Muscle of leg (tissue), 3 donors: ENCODE measurements at regions not wholly inside any gene's neighbourhood (a gene's known extent, or its start where the extent isn't known, plus 50 kb on each side); places are given as distances from the start of the nearest gene placed in this dataset.
"Not testable (repeated sequence)": the region's sequence is repeated elsewhere in the genome, so short reads cannot be mapped to it uniquely, and the experiment has no call there.

ENCODE experiments used
- DNase-seq: peaks from one replicate; pipeline ENCODE4 v3.0.0; 2013
- H3K27ac ChIP-seq: one replicate; pipeline ENCODE4 v1.5.1; 2013; ENCODE audit warnings: mild to moderate bottlenecking, low read length, control low read depth
- H3K27me3 ChIP-seq: one replicate; pipeline ENCODE4 v1.6.1; 2013; ENCODE audit warnings: low read length; ENCODE audit not compliant: control insufficient read depth, insufficient read depth
- H3K36me3 ChIP-seq: one replicate; pipeline ENCODE4 v1.6.1; 2013; ENCODE audit warnings: low read length; ENCODE audit not compliant: control insufficient read depth, insufficient read depth
- H3K4me1 ChIP-seq: one replicate; pipeline ENCODE4 v1.6.1; 2013; ENCODE audit warnings: low read length; ENCODE audit not compliant: control insufficient read depth, insufficient read depth
- H3K4me3 ChIP-seq: one replicate; pipeline ENCODE4 v1.5.1; 2013; ENCODE audit warnings: low read length, control low read depth
- H3K9me3 ChIP-seq: replicated peaks from 2 replicates; pipeline ENCODE4 v1.6.1; 2013; ENCODE audit warnings: low read depth, low read length; ENCODE audit not compliant: control insufficient read depth
- WGBS: methylation state at CpG from one replicate; pipeline ENCODE4 v1.1.5; 2013; ENCODE audit warnings: missing lambda C conversion rate; ENCODE audit not compliant: insufficient coverage; 5-methylcytosine and 5-hydroxymethylcytosine counted together

DNA sequence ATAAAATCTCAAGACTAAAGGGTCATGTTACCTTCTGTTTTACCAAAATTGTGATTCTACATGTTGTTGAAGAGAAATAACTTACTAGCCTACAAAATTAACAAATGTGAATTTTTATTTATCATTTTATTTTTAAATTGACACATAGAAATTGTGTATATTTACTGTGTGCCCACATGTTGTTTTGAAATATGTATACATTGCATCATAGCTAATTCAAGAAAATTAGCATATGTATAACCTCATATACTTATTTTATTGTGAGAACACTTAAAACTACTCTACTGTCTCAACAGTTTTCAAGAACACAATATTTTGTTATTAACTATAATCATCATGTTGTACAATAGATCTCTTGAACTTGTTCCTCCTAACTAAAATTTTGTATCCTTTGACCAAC, 177.8 kb downstream of the EPM2A start:
- Histone ChIP-seq H3K36me3 (no peaks in the 10 kb centered on the region), H3K4me3 (no peak overlapping the region), H3K4me1 (no peaks in the 10 kb centered on the region), H3K9me3 (no peaks in the 10 kb centered on the region), H3K27me3 (no peaks in the 10 kb centered on the region), H3K27ac (no peak overlapping the region)
- DNase-seq: no peak

DNA sequence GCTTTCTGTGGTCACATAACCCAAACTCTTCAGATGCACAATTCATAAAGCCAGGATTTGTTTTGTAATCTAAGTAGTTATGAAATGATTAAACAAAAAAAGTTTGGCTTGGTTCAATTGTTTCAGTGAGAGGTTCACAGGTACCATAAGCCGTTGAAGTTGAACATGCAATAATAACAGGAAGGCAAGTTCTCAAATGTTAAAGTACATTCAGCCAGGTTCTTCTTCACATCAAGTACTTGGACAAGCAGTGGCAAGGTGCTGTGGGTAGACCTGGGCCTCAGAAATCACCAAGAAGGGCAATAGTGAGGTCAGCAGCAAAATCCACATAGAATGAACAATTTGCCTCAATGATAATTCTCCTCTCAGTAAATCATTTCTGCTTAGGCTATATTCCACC, 175.5 kb downstream of the EPM2A start:
- WGBS: 100% methylated on average over 1 of the region's 1 CpG
- no peak overlapping the region for H3K4me3 ChIP-seq
- no peak overlapping the region for H3K27ac ChIP-seq

DNA sequence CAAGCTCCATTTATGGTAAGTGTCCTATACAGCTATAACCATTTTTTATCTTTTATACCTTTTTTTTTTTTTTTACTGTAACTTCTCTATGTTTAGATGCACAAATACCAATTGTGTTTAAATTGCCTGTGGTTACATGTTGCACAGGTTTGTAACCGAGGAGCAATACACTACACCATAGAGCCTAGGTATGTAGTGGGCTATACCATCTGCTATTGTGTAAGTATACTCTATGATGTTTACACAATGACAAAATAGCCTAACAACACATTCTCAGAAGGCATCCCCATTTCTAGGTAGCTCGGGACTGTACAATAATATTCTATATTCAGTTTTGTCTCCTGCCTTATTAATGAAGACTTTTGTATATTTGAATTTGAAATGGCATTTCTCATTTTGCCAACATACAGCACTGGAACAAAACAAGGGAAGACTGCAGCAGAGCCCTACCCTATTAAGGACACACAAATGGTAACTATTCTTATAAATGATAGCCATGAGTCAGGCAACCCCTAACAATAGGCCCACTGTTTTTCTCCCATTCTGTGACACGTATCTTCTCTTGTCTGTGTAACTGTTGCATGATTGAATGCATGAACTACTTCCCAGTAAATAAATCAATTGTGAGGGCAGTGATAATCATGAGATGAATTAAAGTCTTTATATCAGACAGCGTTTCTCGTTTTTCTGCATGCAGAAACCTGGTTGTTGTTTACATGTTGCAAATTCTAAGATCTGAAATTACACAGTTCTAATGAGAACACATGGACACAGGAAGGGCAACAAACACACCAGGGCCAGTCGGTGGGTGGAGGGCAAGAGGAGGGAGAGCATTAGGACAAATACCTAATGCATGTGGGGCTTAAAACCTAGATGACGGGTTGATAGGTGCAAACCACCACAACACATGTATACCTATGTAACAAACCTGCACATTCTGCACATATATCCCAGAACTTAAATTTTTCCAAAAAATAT, 173.9 kb downstream of the EPM2A start:
- Histone ChIP-seq H3K27ac (no peak overlapping the region), H3K27me3 (no peaks in the 10 kb centered on the region), H3K4me1 (no peaks in the 10 kb centered on the region), H3K36me3 (no peaks in the 10 kb centered on the region), H3K9me3 (no peaks in the 10 kb centered on the region), H3K4me3 (no peak overlapping the region)
- no peak for DNase-seq
- WGBS: 100% methylated on average over 2 of the region's 7 CpGs

More for the DNA sequence above, 175.5 kb downstream of the EPM2A start:
- Histone ChIP-seq H3K27me3 (no peaks in the 10 kb centered on the region), H3K9me3 (no peaks in the 10 kb centered on the region), H3K4me1 (no peaks in the 10 kb centered on the region), H3K36me3 (no peaks in the 10 kb centered on the region)
- no peak for DNase-seq

DNA sequence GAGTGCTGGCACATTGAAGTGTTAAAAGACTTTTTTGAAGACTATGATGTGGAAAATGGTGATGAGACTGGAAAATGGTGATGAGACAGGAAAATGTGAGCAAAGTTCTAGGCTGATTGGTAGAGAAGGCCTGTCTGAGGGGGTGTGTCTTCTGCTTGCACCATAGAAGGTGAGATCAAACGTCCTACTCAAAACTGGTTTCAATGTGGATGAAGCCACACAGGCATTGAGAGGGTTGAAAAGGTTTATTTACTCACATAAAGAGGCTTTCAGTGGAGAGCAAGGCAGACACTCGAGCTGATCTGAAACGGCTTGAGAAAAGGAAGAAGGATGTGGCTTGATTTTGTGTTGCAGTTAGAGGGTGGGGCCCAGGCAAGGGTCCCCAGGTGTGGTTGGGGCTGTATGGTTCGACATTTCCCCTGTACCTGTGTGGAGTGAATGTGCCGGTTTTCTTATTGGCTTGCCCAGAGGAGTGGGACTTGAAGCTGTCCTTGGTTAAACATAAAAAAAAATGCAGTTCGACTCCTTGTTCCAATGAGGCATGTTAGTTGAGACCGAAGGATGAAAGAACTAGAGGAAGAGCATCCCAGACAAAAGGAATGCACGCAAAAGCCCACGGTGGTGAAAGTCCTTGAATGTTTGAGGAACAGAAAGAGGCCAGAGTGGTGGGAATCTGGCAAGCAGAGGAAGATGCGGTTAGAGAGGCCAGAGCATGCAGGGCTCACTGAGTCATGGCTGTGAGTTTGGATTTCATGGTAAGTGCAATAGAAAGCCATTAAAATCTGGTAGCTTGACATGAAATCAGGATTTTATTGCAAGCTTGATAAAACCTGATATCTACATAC, 172.3 kb downstream of the EPM2A start:
- 85% methylated on average over 10 of the region's 10 CpGs for WGBS
- no peak overlapping the region for H3K4me3 ChIP-seq
- no peaks in the 10 kb centered on the region for H3K9me3 ChIP-seq
- no peak for DNase-seq
- no peaks in the 10 kb centered on the region for H3K27me3 ChIP-seq
- H3K36me3 ChIP-seq: no peaks in the 10 kb centered on the region
- no peaks in the 10 kb centered on the region for H3K4me1 ChIP-seq
- H3K27ac ChIP-seq: no peak overlapping the region

DNA sequence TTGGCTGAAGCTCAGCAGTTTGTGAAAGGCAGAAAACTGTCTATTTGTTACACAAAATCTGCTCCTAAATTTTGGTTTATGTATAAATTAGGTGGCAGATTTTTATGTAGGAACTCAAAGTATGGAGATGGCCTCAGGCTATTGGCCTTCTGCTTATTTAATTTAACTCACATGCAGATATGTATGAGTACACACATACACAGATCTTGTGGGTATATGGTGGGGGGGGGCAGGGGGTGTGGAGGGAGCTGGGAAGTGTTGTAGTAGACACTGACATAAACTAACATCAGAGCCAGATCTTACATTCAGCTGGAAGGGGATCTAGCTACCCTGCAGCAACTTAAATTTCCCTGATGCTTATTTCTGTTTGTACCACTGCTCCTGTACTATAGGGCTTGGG, 170.8 kb downstream of the EPM2A start:
- no peak overlapping the region for H3K4me3 ChIP-seq
- no peaks in the 10 kb centered on the region for H3K27me3 ChIP-seq
- H3K9me3 ChIP-seq: no peaks in the 10 kb centered on the region
- DNase-seq: no peak
- no peaks in the 10 kb centered on the region for H3K4me1 ChIP-seq
- no peaks in the 10 kb centered on the region for H3K36me3 ChIP-seq
- H3K27ac ChIP-seq: no peak overlapping the region

DNA sequence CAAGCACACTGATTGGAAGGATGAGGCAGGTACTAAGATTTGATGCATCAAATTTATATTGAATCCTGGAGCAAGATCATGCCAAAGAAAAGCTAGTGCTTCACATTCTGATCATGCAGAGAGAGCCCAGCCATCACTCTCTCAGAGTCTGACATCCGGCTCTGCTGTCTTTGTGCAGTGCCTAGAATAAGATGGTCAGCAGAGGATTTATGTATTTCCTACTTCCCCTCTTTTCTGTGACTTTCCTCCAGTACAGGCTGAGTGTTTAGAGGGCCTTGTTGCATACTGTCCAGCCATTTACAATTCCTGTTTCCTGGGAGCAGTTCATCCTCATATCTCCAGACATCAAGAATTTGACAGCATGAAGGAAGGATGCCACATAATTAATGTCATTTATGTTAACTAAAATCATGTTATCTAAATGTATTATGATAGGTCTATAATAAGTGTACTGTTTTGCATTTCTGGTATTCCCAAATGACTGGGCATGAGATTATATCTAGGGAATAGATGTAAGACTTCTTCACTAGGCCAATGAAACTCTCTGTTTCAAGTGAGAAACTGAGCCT, 167.6 kb downstream of the EPM2A start:
- WGBS: no CpG with 5 or more reads among the region's 1 CpG
- no peaks in the 10 kb centered on the region for H3K36me3 ChIP-seq
- H3K4me3 ChIP-seq: no peak overlapping the region
- H3K27ac ChIP-seq: no peak overlapping the region
- no peaks in the 10 kb centered on the region for H3K4me1 ChIP-seq
- no peak for DNase-seq
- H3K9me3 ChIP-seq: peaks cover 5% of the 10 kb centered on the region
- H3K27me3 ChIP-seq: no peaks in the 10 kb centered on the region

DNA sequence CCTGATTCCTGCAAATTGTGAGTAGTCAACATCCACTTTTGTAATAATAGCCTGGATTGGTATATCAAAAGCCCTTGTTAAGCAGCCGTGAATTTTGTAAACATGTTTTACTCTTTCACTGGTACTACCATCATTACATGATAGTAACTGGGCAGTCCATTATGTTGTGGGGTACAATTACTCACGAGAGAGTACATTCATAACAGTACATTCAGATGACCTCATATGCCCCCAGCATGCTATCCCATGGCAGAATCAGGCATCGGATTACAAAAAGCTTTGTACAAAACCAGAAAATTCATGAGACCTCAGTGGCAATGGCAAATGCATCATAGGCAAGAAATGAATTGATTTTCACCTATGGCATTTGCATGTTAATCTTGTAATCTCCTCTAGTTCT, 166.2 kb downstream of the EPM2A start:
- Histone ChIP-seq H3K27ac (no peak overlapping the region), H3K4me1 (no peaks in the 10 kb centered on the region), H3K27me3 (no peaks in the 10 kb centered on the region), H3K36me3 (no peaks in the 10 kb centered on the region), H3K9me3 (peaks cover 12% of the 10 kb centered on the region), H3K4me3 (no peak overlapping the region)
- 40% methylated on average over 1 of the region's 3 CpGs for WGBS
- no peak for DNase-seq

DNA sequence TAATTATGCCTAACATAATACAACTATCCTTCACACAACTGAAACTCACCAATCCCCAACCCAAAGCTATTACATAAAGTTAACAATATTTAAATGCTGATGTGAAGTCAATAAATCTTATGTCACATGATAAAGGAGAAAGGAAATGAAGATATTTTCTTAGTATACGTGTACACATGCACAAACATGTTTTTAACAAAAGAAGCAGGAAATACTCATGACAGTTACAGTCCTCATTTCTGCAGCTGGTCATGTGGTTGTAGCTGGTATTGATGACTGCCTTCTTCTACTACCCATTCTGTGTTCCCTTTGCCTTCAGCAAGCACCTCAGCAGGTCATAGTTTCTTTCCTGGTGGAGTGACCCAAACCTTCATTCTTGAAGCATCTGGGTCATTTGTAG, 165.0 kb downstream of the EPM2A start:
- not testable (repeated sequence) for H3K27ac ChIP-seq, DNase-seq, H3K36me3 ChIP-seq, H3K4me3 ChIP-seq, H3K4me1 ChIP-seq, H3K27me3 ChIP-seq
- H3K9me3 ChIP-seq: peaks cover 16% of the 10 kb centered on the region
- WGBS: no CpG with 5 or more reads among the region's 1 CpG

DNA sequence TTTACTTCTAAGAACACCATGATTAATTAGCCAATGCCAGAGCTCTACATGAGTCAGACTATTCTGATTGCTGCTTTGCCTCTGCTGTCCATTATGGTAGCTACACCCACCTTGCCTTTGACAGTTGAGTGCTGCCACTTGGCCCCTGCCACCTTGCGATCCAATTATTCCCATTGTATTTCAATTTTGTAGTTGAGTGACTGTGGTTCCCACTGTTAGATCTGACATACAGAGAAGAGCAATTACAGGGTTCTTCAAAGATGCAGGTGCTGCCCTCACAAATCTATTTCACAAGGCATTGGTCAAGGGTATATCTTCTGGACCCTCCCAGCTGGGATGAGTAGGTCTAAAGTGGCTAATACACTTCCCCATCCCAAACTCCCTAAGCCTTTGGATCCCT, 161.1 kb downstream of the EPM2A start:
- no CpG with 5 or more reads among the region's 1 CpG for WGBS
- not testable (repeated sequence) for DNase-seq, H3K4me3 ChIP-seq, H3K27ac ChIP-seq, H3K4me1 ChIP-seq, H3K27me3 ChIP-seq, H3K36me3 ChIP-seq
- H3K9me3 ChIP-seq: peaks cover 23% of the 10 kb centered on the region
